CD14-positive monocyte (primary cell): ENCODE measurements at regions not wholly inside any gene's neighbourhood (a gene's known extent, or its start where the extent isn't known, plus 50 kb on each side); places are given as distances from the start of the nearest gene placed in this dataset.

Experiments used
- DNase-seq, 3 donors: peaks; one replicate each; pipeline ENCODE4 v3.0.0-alpha.2; 2011 to 2022
- H2AFZ ChIP-seq: 2 replicates; pipeline ENCODE4 v1.6.0; 2012; ENCODE audit warnings: mild to moderate bottlenecking, low read depth, low read length, inconsistent platforms; ENCODE audit not compliant: insufficient read depth, poor library complexity, severe bottlenecking
- H3K27ac ChIP-seq, 2 donors: 1 replicate in 1 of 2; 2 replicates in 1 of 2; pipeline ENCODE4 v1.5.1; 2012 to 2013; ENCODE audit warnings: low read length in 2 of 2, control low read depth in 1 of 2, inconsistent platforms in 1 of 2, low read depth in 1 of 2, mild to moderate bottlenecking in 1 of 2
- H3K27me3 ChIP-seq, 2 donors: one replicate each; pipeline versions ENCODE4 v1.6.0 to v1.6.1; 2011 to 2013; ENCODE audit warnings: low read length in 2 of 2; ENCODE audit not compliant: control insufficient read depth in 2 of 2, insufficient read depth in 2 of 2
- H3K36me3 ChIP-seq, 2 donors: replicated peaks in 1 of 2; 1 replicate in 1 of 2; 2 replicates in 1 of 2; pipeline versions ENCODE4 v1.5.1 to v1.6.1; 2012 to 2013; ENCODE audit warnings: low read length in 2 of 2, control low read depth in 1 of 2, inconsistent platforms in 1 of 2, mild to moderate bottlenecking in 1 of 2; ENCODE audit not compliant: insufficient read depth in 2 of 2, control insufficient read depth in 1 of 2
- H3K4me1 ChIP-seq, 2 donors: 1 replicate in 1 of 2; 2 replicates in 1 of 2; pipeline versions ENCODE4 v1.5.1 to v1.6.1; 2012 to 2013; ENCODE audit warnings: low read length in 2 of 2, control low read depth in 1 of 2, inconsistent platforms in 1 of 2, mild to moderate bottlenecking in 1 of 2, moderate library complexity in 1 of 2; ENCODE audit not compliant: insufficient read depth in 2 of 2, control insufficient read depth in 1 of 2
- H3K4me2 ChIP-seq: replicated peaks from 2 replicates; pipeline ENCODE3; 2012; ENCODE audit warnings: low read length, moderate library complexity, mild to moderate bottlenecking; ENCODE audit not compliant: poor library complexity, severe bottlenecking; ENCODE audit errors: extremely low read depth
- H3K4me3 ChIP-seq, 3 experiments: fragments of 200-600 bp in 1 of 3; sonication (generic) in 1 of 3; replicated peaks in 1 of 3; 1 replicate in 2 of 3; 2 replicates in 1 of 3; pipeline ENCODE4 v1.5.1; 2011 to 2013; ENCODE audit warnings: low read length in 3 of 3, mild to moderate bottlenecking in 3 of 3, control low read depth in 2 of 3, low read depth in 2 of 3, inconsistent platforms in 1 of 3, moderate library complexity in 1 of 3
- H3K79me2 ChIP-seq: 2 replicates; pipeline ENCODE4 v1.6.0; 2012; ENCODE audit warnings: mild to moderate bottlenecking, control low read depth, inconsistent platforms, low read length, moderate library complexity; ENCODE audit not compliant: insufficient read depth
- H3K9ac ChIP-seq: 2 replicates; pipeline ENCODE4 v1.6.0; 2017; ENCODE audit warnings: low read length, mild to moderate bottlenecking; ENCODE audit not compliant: insufficient read depth, poor library complexity, severe bottlenecking
- H3K9me3 ChIP-seq, 2 donors: replicated peaks in 1 of 2; 1 replicate in 1 of 2; 2 replicates in 1 of 2; pipeline versions ENCODE4 v1.5.1 to v1.6.1; 2012 to 2013; ENCODE audit warnings: low read length in 2 of 2, control low read depth in 1 of 2; ENCODE audit not compliant: control insufficient read depth in 1 of 2, insufficient read depth in 1 of 2
- H4K20me1 ChIP-seq: 2 replicates; pipeline ENCODE4 v1.6.0; 2012; ENCODE audit warnings: mild to moderate bottlenecking, low read length, control low read depth, moderate library complexity; ENCODE audit not compliant: insufficient read depth
- H3K27ac Mint-ChIP-seq, 7 donors: one replicate each; pipeline ENCODE4 v1.8.0; 2020; ENCODE audit warnings: mild to moderate bottlenecking in 7 of 7, mixed read lengths in 7 of 7, moderate library complexity in 6 of 7, inconsistent platforms in 2 of 7
- H3K27me3 Mint-ChIP-seq, 3 donors: one replicate each; pipeline ENCODE4 v1.8.0; 2021 to 2022; ENCODE audit warnings: low read depth in 3 of 3, mild to moderate bottlenecking in 3 of 3, mixed read lengths in 3 of 3, moderate library complexity in 3 of 3, inconsistent platforms in 1 of 3
- H3K36me3 Mint-ChIP-seq, 2 donors: one replicate each; pipeline ENCODE4 v1.8.0; 2020; ENCODE audit warnings: mixed read lengths in 2 of 2, inconsistent platforms in 1 of 2, mild to moderate bottlenecking in 1 of 2
- H3K4me1 Mint-ChIP-seq: one replicate; pipeline ENCODE4 v1.8.0; 2020; ENCODE audit warnings: mild to moderate bottlenecking, mixed read lengths
- H3K4me3 Mint-ChIP-seq, 2 donors: one replicate each; pipeline ENCODE4 v1.8.0; 2020; ENCODE audit warnings: mild to moderate bottlenecking in 2 of 2, mixed read lengths in 2 of 2, moderate library complexity in 1 of 2
- H3K9me3 Mint-ChIP-seq, 7 donors: one replicate each; pipeline ENCODE4 v1.8.0; 2020 to 2022; ENCODE audit warnings: mixed read lengths in 7 of 7, mild to moderate bottlenecking in 6 of 7, moderate library complexity in 6 of 7, inconsistent platforms in 2 of 7
- CTCF ChIP-seq: fragments of 200-600 bp; IDR thresholded peaks from one replicate; pipeline ENCODE4 v1.8.0; 2022; ENCODE audit warnings: antibody characterized with exemption, mild to moderate bottlenecking
- WGBS: methylation state at CpG from one replicate; pipeline ENCODE4 v1.1.5; 2013; ENCODE audit warnings: missing lambda C conversion rate; ENCODE audit not compliant: insufficient coverage; 5-methylcytosine and 5-hydroxymethylcytosine counted together
- intact Hi-C, 2 donors: fragments of 100-400 bp; cut with micrococcal nuclease; formaldehyde crosslinking; loops; one replicate each; pipeline versions ENCODE4 v1.15.0 to v1.15.1; 2023

GRCh38 chr16:66146798-66147197 is 219.7 kb upstream of the CDH5 start:
- Histone ChIP-seq H3K9me3 (no peaks in the 10 kb centered on the region), H3K27ac (no peak overlapping the region), H3K79me2 (no peaks in the 10 kb centered on the region), H3K27me3 (no peaks in the 10 kb centered on the region), H3K36me3 (no peaks in the 10 kb centered on the region), H3K9ac (no peak overlapping the region), H4K20me1 (no peaks in the 10 kb centered on the region), H3K4me2 (no peak overlapping the region), H2AFZ (no peak overlapping the region), H3K4me1 (peaks cover 20 to 24% of the 10 kb centered on the region in 2 donors), H3K4me3 (no peak overlapping the region)
- WGBS = 100% methylated on average over 3 of the region's 9 CpGs
- Mint-ChIP-seq H3K4me1 (peaks cover 32% of the 10 kb centered on the region), H3K36me3 (peaks cover 0 to 2% of the 10 kb centered on the region in 2 donors), H3K27ac (no peak overlapping the region), H3K27me3 (peaks cover 0 to 6% (median 1%) of the 10 kb centered on the region in 3 donors), H3K9me3 (peaks cover 0 to 1% (median 0%) of the 10 kb centered on the region in 7 donors), H3K4me3 (no peak overlapping the region)
- intact Hi-C loops = no loop called here
- DNase-seq = no peak
- TF ChIP-seq CTCF = no peak

- no peak overlapping the region for H3K4me3 ChIP-seq
- no peak overlapping the region for H3K27ac Mint-ChIP-seq
- H3K4me1 ChIP-seq = peaks cover 0 to 3% of the 10 kb centered on the region in 2 donors
- no peak for DNase-seq
- H3K27ac ChIP-seq = no peak overlapping the region
- H4K20me1 ChIP-seq = no peaks in the 10 kb centered on the region
- no peak overlapping the region for H2AFZ ChIP-seq
- H3K4me1 Mint-ChIP-seq = peaks cover 12% of the 10 kb centered on the region
- 100% methylated on average over 1 of the region's 3 CpGs for WGBS
- no peaks in the 10 kb centered on the region for H3K9me3 ChIP-seq
- H3K27me3 Mint-ChIP-seq = peaks cover 6 to 11% (median 8%) of the 10 kb centered on the region in 3 donors
- no peaks in the 10 kb centered on the region for H3K36me3 ChIP-seq
- H3K79me2 ChIP-seq = no peaks in the 10 kb centered on the region
- no peaks in the 10 kb centered on the region for H3K36me3 Mint-ChIP-seq
- intact Hi-C loops = no loop called here
- no peak overlapping the region for H3K9ac ChIP-seq
- TF ChIP-seq CTCF = no peak
- H3K27me3 ChIP-seq = no peaks in the 10 kb centered on the region
- H3K9me3 Mint-ChIP-seq = no peaks in the 10 kb centered on the region
- H3K4me2 ChIP-seq = no peak overlapping the region
- H3K4me3 Mint-ChIP-seq = no peak overlapping the region
Measured at GRCh38 chr16:66144641-66145040, 221.8 kb upstream of the CDH5 start.
